ENCODE measurements at regions not wholly inside any gene's neighbourhood (a gene's known extent, or its start where the extent isn't known, plus 50 kb on each side); places are given as distances from the start of the nearest gene placed in this dataset.

DNA sequence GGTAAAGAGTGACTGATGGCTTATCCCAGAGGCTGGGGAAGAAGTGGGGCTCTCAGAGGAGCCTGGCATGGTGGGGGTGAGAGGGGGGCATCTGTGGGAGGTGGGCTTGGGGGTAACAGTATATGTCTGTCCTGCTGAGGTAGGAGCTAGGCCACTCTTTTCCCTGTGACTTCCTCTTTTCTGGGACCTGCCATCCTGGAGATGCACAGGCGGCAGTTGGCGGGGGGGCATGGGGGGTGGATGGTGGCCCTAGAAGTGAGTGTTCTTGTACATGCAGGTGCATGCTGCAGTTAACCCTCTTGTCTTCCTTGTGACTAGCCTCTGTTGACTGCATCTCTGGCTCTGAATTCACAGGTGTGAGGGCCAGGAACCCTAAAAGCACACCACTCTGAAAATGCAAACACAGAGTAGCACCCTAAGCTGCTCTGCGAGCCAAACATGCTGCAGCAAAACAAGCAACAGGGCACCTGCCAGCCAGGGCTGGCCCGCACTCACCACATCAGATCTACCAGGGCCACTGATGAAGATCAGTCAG is 123.8 kb upstream of the SHB start:
- ATAC-seq (replicated peaks in 6 of 8) = no peak
- H3K27ac ChIP-seq = no peak overlapping the region
- in situ Hi-C loops (cut with MboI; ENCODE audit: low pct_unique_long_range_greater_than_20kb in 2 of 9, low sequenced_read_pairs in 9 of 9, unreplicated experiment in 9 of 9) = no loop called here
- peaks cover 0 to 3% of the 10 kb centered on the region in 2 donors for H3K4me1 ChIP-seq (replicated peaks in 1 of 2)
- no peak overlapping the region for H3K4me3 ChIP-seq
- 100% methylated on average over 1 of the region's 4 CpGs; no CpG with 5 or more reads in 9 of the 10 experiments for WGBS, 10 experiments

DNA sequence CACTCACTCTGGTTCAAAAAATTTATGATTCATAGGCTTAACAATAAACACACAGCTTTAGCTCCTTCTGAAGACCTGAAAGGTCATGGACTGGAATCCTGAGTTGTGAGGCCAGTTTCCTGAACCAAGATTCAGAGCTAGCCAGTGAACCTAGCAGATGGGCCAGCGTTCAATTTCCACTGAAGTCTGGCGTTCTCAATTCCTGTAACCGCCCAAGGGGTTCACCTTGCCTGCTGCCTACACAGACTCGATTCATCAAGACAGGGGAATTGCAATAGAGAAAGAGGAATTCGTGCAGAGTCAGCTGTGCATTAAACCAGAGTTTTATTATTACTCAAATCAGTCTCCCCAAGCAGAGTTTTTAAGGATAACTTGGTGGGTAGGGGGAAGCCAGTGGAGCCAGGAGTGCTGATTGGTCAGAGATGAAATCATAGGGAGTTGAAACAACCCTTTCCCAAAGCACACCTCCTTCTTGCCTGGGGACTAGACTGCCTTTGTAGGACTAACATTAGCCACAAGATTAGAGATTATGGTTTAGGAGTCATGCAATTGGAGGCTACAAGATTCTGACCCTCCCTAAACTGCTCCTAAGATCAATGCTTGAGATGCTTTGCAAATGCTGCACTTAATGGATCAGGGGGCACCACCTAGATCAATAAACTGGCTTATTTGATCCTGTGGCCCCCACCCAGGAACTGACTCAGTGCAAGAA is 117.5 kb upstream of the SHB start:
- 25 to 79% (median 59%) methylated on average over 3 to 5 of the region's 5 CpGs; no CpG with 5 or more reads in 3 of the 10 experiments for WGBS, 10 experiments

DNA sequence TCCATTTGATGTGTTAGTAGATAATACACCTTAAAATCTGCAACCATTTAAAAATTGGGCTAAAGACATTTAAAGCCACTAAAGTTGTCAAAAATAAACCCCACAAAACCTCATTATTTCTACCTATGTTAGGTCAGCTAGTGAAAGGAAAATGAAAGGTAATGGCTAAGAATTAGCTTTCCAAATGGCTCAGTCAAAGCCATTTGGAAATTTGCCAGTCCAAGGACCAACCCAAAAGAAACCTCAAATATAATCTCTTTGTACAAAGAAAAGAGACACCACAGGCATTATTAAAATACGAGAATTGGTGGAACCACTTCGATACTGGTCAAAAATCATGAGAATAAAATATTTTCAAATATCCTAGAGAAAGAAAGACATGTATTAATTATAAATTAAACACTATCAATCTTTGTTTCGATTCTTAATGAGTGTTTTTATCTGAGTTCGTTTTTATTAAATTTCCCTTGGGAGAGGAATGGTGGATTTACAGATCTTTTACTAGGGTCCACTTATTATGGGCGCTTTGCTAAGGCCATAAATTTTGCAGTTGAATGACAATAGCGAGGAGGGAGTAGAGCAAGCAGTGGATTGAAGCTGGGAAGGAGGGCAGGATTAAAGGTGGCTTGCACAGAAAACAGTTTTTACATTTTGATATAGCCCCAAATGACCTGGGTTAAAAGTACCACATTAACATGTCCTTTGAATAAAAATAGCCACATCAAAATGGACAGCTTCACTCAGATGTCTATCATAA is 116.8 kb upstream of the SHB start:
- no peak overlapping the region for H3K27ac ChIP-seq
- peaks cover 14 to 21% of the 10 kb centered on the region in 2 donors for H3K4me1 ChIP-seq (replicated peaks in 1 of 2)
- 39 to 83% (median 53%) methylated on average over 3 to 6 of the region's 6 CpGs for WGBS, 10 experiments
- in situ Hi-C loops (cut with MboI; ENCODE audit: low pct_unique_long_range_greater_than_20kb in 2 of 9, low sequenced_read_pairs in 9 of 9, unreplicated experiment in 9 of 9) = no loop called here
- no peak overlapping the region for H3K4me3 ChIP-seq
- peak in 3 of 8 experiments; percentile 29 to 48 (median 38) for ATAC-seq (replicated peaks in 6 of 8)

More for the DNA sequence above, 117.5 kb upstream of the SHB start:
- in situ Hi-C loops (cut with MboI; ENCODE audit: low pct_unique_long_range_greater_than_20kb in 2 of 9, low sequenced_read_pairs in 9 of 9, unreplicated experiment in 9 of 9) = no loop called here
- H3K4me3 ChIP-seq = no peak overlapping the region
- ATAC-seq (replicated peaks in 6 of 8) = peak in 3 of 8 experiments; percentile 12 to 17 (median 14)
- no peak overlapping the region for H3K27ac ChIP-seq
- H3K4me1 ChIP-seq (replicated peaks in 1 of 2) = peaks cover 14 to 21% of the 10 kb centered on the region in 2 donors

DNA sequence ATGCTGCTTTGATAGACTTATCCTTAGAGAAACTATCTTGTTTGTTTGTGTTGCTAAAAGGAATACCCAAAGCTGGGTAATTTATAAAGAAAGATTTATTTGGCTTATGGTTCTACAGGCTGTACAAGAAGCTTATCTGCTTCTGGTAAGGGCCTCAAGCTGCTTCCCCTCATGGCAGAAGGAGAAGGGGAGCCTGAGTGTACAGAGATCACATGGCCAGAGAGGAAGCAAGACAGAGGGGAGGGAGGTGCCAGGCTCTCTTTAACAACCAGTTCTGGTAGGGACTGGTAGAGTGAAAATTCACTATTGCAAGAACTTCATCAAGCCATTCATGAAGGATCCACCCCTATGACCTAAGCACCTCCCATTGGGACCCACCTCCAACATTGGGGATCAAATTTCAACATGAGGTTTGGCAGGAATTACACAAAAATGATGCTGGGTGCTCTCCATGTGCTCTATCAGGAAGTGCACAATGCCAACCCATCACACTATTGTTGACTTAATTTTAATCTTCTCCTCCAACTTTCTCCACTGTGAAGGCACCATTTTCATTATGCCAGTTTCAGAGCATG is 115.1 kb upstream of the SHB start:
- in situ Hi-C loops (cut with MboI; ENCODE audit: low pct_unique_long_range_greater_than_20kb in 2 of 9, low sequenced_read_pairs in 9 of 9, unreplicated experiment in 9 of 9) = no loop called here
- H3K4me1 ChIP-seq (replicated peaks in 1 of 2) = peaks cover 14 to 21% of the 10 kb centered on the region in 2 donors
- no peak overlapping the region for H3K27ac ChIP-seq
- no peak overlapping the region for H3K4me3 ChIP-seq
- peak in 3 of 8 experiments; percentile 46 to 80 (median 76) for ATAC-seq (replicated peaks in 6 of 8)

DNA sequence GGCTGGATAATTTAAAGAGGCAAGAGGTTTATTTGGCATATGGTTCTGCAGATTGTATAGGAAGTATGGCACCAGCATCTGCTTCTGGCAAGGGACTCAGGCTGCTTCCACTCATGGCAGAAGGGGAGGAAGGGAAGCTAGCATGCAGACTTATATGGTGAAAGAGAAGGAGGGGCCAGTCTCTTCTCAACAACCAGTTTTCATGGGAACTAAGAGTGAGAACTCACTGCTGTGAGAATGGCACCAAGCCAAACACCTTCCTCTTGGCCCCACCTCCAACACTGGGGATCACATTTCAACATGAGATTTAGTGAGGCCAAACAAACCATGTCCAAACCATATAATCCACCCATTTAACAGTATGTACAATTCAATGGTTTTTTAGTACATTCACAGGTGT is 113.3 kb upstream of the SHB start:
- in situ Hi-C loops (cut with MboI; ENCODE audit: low pct_unique_long_range_greater_than_20kb in 2 of 9, low sequenced_read_pairs in 9 of 9, unreplicated experiment in 9 of 9) = no loop called here
- no peak overlapping the region for H3K4me3 ChIP-seq
- peak in 3 of 8 experiments; percentile 13 to 20 (median 18) for ATAC-seq (replicated peaks in 6 of 8)
- H3K4me1 ChIP-seq (replicated peaks in 1 of 2) = peaks cover 14 to 20% of the 10 kb centered on the region in 2 donors
- no peak overlapping the region for H3K27ac ChIP-seq

DNA sequence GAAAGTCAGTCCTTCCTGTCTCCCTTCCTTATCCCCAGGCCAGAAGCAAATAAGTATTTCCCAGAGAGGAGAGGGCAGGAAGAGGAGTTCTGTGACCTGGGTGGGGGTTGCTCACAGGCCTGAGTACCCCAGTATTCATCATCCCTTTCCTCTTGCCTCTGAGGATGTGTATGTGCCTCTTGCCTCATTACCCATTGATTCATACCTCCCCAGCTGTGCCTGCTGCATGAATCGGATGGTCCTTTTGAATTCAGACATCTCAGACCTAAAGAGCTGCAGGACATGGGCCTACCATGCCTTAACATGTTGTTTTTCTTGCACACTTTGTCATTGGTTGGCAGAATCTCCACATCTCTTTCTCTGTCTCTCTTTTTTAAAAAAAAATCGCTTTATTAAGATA is 112.8 kb upstream of the SHB start:
- WGBS, 10 experiments = 20 to 73% (median 50%) methylated on average over 1 to 2 of the region's 2 CpGs; no CpG with 5 or more reads in 3 of the 10 experiments
- no peak for ATAC-seq (replicated peaks in 6 of 8)
- in situ Hi-C loops (cut with MboI; ENCODE audit: low pct_unique_long_range_greater_than_20kb in 2 of 9, low sequenced_read_pairs in 9 of 9, unreplicated experiment in 9 of 9) = no loop called here
- Histone ChIP-seq H3K4me1 (replicated peaks in 1 of 2) (peaks cover 11 to 15% of the 10 kb centered on the region in 2 donors), H3K27ac (no peak overlapping the region), H3K4me3 (no peak overlapping the region)

DNA sequence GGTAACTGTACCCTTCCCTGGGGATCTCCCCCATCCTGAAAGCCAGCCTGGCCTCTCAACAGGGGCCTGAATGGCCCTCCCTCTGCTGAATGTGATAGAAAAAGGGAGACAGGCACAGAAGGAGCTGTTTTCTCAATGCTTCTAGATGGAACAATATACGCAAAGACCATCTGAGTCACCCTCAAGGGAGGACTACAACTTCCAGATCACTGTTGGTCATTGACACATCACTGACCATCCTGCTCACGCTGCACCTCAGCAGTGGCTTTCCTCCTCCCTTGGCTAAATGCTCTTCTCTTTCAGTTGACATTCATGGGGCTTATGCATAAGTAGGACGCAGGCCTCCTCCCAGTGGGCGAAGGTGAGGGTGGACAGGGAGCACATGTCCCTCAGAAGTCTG is 112.2 kb upstream of the SHB start:
- peaks cover 5 to 9% of the 10 kb centered on the region in 2 donors for H3K4me1 ChIP-seq (replicated peaks in 1 of 2)
- H3K4me3 ChIP-seq = no peak overlapping the region
- H3K27ac ChIP-seq = no peak overlapping the region
- in situ Hi-C loops (cut with MboI; ENCODE audit: low pct_unique_long_range_greater_than_20kb in 2 of 9, low sequenced_read_pairs in 9 of 9, unreplicated experiment in 9 of 9) = no loop called here
- ATAC-seq (replicated peaks in 6 of 8) = peak in 2 of 8 experiments; percentile 37 to 51
- WGBS, 10 experiments = 87 to 92% (median 89%) methylated on average over 2 to 4 of the region's 4 CpGs; no CpG with 5 or more reads in 6 of the 10 experiments

DNA sequence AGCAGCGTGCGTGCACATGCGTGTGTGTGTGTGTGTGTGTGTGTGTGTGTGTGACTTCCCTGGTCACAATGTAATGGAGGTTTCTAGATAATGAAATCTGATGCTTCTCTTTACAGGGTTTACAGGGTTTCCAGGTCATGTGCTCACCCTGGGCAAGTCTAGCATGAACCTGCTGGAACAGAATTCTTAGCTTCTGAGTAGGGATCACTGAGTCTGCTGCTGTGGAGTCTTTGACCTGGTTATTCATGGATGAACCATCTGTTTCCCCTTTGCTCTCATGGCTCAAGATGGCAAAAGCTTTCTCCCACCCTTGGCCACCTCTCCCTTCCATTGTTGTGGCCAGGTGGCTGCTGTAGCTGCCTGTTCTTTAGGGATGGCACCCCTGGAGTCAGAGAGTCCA is 111.6 kb upstream of the SHB start:
- no peak overlapping the region for H3K4me3 ChIP-seq
- H3K27ac ChIP-seq = no peak overlapping the region
- no peak for ATAC-seq (replicated peaks in 6 of 8)
- WGBS, 10 experiments = 90 to 100% (median 100%) methylated on average over 1 to 2 of the region's 3 CpGs; no CpG with 5 or more reads in 6 of the 10 experiments
- peaks cover 0 to 3% of the 10 kb centered on the region in 2 donors for H3K4me1 ChIP-seq (replicated peaks in 1 of 2)
- in situ Hi-C loops (cut with MboI; ENCODE audit: low pct_unique_long_range_greater_than_20kb in 2 of 9, low sequenced_read_pairs in 9 of 9, unreplicated experiment in 9 of 9) = no loop called here

DNA sequence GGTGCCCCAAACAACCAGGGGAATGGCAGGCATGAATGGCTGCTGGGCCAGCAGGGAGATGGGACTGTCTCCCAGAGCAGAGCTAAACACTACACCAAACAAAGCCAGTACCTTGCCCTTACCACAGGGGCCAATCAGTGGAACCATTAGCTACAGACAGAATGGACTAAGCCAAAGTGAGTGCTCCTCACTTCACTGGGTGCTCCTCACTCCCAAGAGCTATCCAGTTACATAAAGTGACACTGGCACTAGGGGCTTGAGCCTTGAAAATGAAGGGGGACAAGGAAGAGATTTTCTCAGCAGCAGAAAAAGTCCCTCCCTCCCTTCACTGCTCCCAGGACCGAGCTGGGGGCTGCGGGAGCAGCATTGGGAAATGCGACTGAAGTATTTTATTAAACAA is 110.9 kb upstream of the SHB start:
- no peak for ATAC-seq (replicated peaks in 6 of 8)
- Histone ChIP-seq H3K27ac (no peak overlapping the region), H3K4me3 (no peak overlapping the region), H3K4me1 (replicated peaks in 1 of 2) (no peaks in the 10 kb centered on the region)
- in situ Hi-C loops (cut with MboI; ENCODE audit: low pct_unique_long_range_greater_than_20kb in 2 of 9, low sequenced_read_pairs in 9 of 9, unreplicated experiment in 9 of 9) = no loop called here
- 83 to 100% (median 95%) methylated on average over 2 to 3 of the region's 3 CpGs; no CpG with 5 or more reads in 5 of the 10 experiments for WGBS, 10 experiments

DNA sequence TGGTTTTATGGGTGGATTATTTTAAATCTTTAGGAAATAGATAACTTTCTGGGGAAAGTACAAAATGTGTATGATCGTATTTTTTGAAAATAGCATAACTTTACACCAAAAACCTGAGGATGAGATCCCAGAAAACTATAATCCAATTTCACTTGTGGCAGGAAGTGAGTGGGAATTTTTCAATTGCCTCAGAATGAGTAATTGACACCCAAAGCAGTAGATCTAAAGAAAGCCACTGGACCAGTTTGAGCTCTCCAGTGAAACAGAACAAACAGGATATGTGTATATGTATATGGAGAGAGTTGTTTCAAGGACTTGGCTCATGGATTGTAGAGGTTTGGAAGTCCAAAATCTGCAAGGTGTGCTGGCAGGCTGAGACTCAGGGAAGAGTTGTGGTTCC is 109.2 kb upstream of the SHB start:
- no peak for ATAC-seq (replicated peaks in 6 of 8)
- H3K4me3 ChIP-seq = no peak overlapping the region
- H3K4me1 ChIP-seq (replicated peaks in 1 of 2) = no peaks in the 10 kb centered on the region
- H3K27ac ChIP-seq = no peak overlapping the region
- 6 to 91% (median 71%) methylated on average over 1 of the region's 1 CpG; no CpG with 5 or more reads in 1 of the 10 experiments for WGBS, 10 experiments
- in situ Hi-C loops (cut with MboI; ENCODE audit: low pct_unique_long_range_greater_than_20kb in 2 of 9, low sequenced_read_pairs in 9 of 9, unreplicated experiment in 9 of 9) = no loop called here

DNA sequence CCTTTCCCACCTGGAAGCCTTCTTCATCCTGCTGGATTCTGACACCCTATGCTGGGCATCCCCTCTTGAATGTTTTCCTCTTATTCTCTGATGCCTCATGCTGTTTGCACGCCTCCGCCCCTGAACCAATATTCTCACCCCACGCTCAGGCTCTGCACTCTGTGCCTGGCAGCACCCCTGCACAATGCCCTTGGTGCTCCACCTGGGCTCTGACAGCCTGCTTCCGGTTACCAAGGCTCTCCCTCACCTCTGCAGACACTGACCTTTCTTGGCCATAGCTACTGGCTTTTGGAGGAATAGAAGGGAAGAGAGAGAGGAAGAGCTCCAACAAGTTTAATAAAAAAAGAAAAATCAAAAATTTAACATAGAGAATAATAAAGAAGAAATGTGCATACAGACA is 108.7 kb upstream of the SHB start:
- WGBS, 10 experiments = 60 to 95% (median 81%) methylated on average over 1 to 4 of the region's 4 CpGs; no CpG with 5 or more reads in 3 of the 10 experiments
- in situ Hi-C loops (cut with MboI; ENCODE audit: low pct_unique_long_range_greater_than_20kb in 2 of 9, low sequenced_read_pairs in 9 of 9, unreplicated experiment in 9 of 9) = no loop called here

DNA sequence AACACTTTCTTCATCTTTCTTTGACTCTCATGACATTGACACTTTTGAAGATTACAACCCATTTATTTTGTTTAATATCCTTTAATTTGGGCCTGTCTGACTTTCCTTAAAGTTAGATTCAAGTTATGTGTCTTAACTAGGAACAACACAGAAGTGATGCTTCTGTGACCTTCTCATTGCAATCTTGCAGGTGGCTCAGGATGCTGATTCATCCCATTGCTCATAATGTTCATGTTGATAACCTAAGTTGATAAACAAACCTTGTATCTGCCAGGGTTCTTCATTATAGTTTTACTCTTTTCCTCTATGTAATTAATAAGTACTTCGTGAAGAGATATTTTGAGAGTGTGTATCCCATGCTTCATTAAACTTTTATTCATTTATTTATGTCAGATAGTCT is 107.2 kb upstream of the SHB start:
- no peak overlapping the region for H3K27ac ChIP-seq
- 8 to 100% (median 71%) methylated on average over 1 of the region's 1 CpG; no CpG with 5 or more reads in 3 of the 10 experiments for WGBS, 10 experiments
- peaks cover 0 to 11% of the 10 kb centered on the region in 2 donors for H3K4me1 ChIP-seq (replicated peaks in 1 of 2)
- in situ Hi-C loops (cut with MboI; ENCODE audit: low pct_unique_long_range_greater_than_20kb in 2 of 9, low sequenced_read_pairs in 9 of 9, unreplicated experiment in 9 of 9) = no loop called here
- no peak overlapping the region for H3K4me3 ChIP-seq
- no peak for ATAC-seq (replicated peaks in 6 of 8)

More for the DNA sequence above, 108.7 kb upstream of the SHB start:
- peaks cover 0 to 4% of the 10 kb centered on the region in 2 donors for H3K4me1 ChIP-seq (replicated peaks in 1 of 2)
- no peak overlapping the region for H3K27ac ChIP-seq
- H3K4me3 ChIP-seq = no peak overlapping the region
- ATAC-seq (replicated peaks in 6 of 8) = no peak

DNA sequence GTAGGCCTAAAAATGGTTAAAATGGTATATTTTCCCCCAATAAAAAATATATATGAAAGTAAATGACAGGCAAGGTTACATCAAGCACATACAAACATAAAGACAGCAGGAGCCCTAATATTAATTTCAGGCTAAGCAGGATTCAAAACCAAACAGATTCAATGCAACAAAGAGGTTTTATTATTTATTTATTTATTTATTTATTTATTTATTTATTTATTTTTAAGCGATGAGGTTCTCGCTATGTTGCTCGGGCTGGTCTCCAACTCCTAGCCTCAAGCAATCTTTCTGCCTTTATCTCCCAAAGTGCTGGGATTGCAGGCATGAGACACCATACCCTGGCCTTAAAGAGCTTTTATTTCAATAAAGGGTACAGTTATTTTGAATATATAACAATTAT is 106.4 kb upstream of the SHB start:
- WGBS, 10 experiments = 74 to 97% (median 92%) methylated on average over 3 of the region's 3 CpGs; no CpG with 5 or more reads in 1 of the 10 experiments
- in situ Hi-C loops (cut with MboI; ENCODE audit: low pct_unique_long_range_greater_than_20kb in 2 of 9, low sequenced_read_pairs in 9 of 9, unreplicated experiment in 9 of 9) = no loop called here
- Histone ChIP-seq H3K27ac (no peak overlapping the region), H3K4me1 (replicated peaks in 1 of 2) (peaks cover 0 to 11% of the 10 kb centered on the region in 2 donors), H3K4me3 (no peak overlapping the region)
- ATAC-seq (replicated peaks in 6 of 8) = no peak
